CD4-positive, CD25-positive, alpha-beta regulatory T cell (primary cell): ENCODE measurements at regions not wholly inside any gene's neighbourhood (a gene's known extent, or its start where the extent isn't known, plus 50 kb on each side); places are given as distances from the start of the nearest gene placed in this dataset.

Source experiments
- ATAC-seq, 2 donors: fragments of 150-1000 bp; cut with Tn5 transposase; one replicate each; pipeline ENCODE4 v1.10.0; 2021; ENCODE audit warnings: low read depth in 2 of 2, moderate number of reproducible peaks in 2 of 2, moderate library complexity in 1 of 2
- DNase-seq, 3 donors: peaks; one replicate each; pipeline versions ENCODE4 v3.0.0 to v3.0.0-alpha.2; 2012 to 2022; ENCODE audit warnings: mixed read lengths in 1 of 3
- H3K27ac ChIP-seq: one replicate; pipeline ENCODE4 v1.7.0; 2013; ENCODE audit warnings: mild to moderate bottlenecking, low read length; ENCODE audit not compliant: insufficient read depth, poor library complexity, severe bottlenecking
- H3K27me3 ChIP-seq: one replicate; pipeline ENCODE4 v1.7.0; 2013; ENCODE audit warnings: low read length; ENCODE audit not compliant: control insufficient read depth, insufficient read depth
- H3K36me3 ChIP-seq: one replicate; pipeline ENCODE4 v1.7.0; 2013; ENCODE audit warnings: mild to moderate bottlenecking, low read length, moderate library complexity; ENCODE audit not compliant: control insufficient read depth, insufficient read depth
- H3K4me1 ChIP-seq: 2 replicates; pipeline ENCODE4 v1.7.0; 2013; ENCODE audit warnings: mild to moderate bottlenecking, low read length; ENCODE audit not compliant: insufficient read depth, control insufficient read depth, poor library complexity, severe bottlenecking
- H3K4me3 ChIP-seq: one replicate; pipeline ENCODE4 v1.7.0; 2013; ENCODE audit warnings: low read depth, mild to moderate bottlenecking, low read length, moderate library complexity
- H3K9me3 ChIP-seq, 2 experiments: 1 replicate in 1 of 2; 2 replicates in 1 of 2; pipeline ENCODE4 v1.7.0; 2013; ENCODE audit warnings: low read length in 2 of 2, mild to moderate bottlenecking in 1 of 2, moderate library complexity in 1 of 2; ENCODE audit not compliant: control insufficient read depth in 2 of 2
- H3K27ac Mint-ChIP-seq, 3 donors: one replicate each; pipeline ENCODE4 v1.8.0; 2020 to 2022; ENCODE audit warnings: mild to moderate bottlenecking in 3 of 3, mixed read lengths in 3 of 3, moderate library complexity in 2 of 3
- H3K27me3 Mint-ChIP-seq: one replicate; pipeline ENCODE4 v1.8.0; 2022; ENCODE audit warnings: mild to moderate bottlenecking, mixed read lengths
- H3K36me3 Mint-ChIP-seq: one replicate; pipeline ENCODE4 v1.8.0; 2020; ENCODE audit warnings: mixed read lengths
- H3K4me1 Mint-ChIP-seq, 4 donors: one replicate each; pipeline ENCODE4 v1.8.0; 2020 to 2022; ENCODE audit warnings: mixed read lengths in 4 of 4, mild to moderate bottlenecking in 1 of 4
- H3K4me3 Mint-ChIP-seq, 4 donors: one replicate each; pipeline ENCODE4 v1.8.0; 2020 to 2022; ENCODE audit warnings: mild to moderate bottlenecking in 4 of 4, mixed read lengths in 4 of 4, moderate library complexity in 3 of 4
- H3K9me3 Mint-ChIP-seq, 7 donors: one replicate each; pipeline ENCODE4 v1.8.0; 2020 to 2022; ENCODE audit warnings: mixed read lengths in 7 of 7, mild to moderate bottlenecking in 3 of 7, moderate library complexity in 2 of 7

GRCh38 chr12:74957231-74957630 lies 252.4 kb downstream of the KCNC2 start:
- Histone ChIP-seq H3K9me3 (no peaks in the 10 kb centered on the region), H3K27me3 (no peaks in the 10 kb centered on the region), H3K36me3 (no peaks in the 10 kb centered on the region), H3K4me1 (no peaks in the 10 kb centered on the region), H3K4me3 (no peak overlapping the region), H3K27ac (no peak overlapping the region)
- Mint-ChIP-seq H3K4me3 (no peak overlapping the region), H3K27ac (no peak overlapping the region), H3K9me3 (peaks cover 0 to 11% (median 4%) of the 10 kb centered on the region in 7 donors), H3K4me1 (no peaks in the 10 kb centered on the region), H3K27me3 (no peaks in the 10 kb centered on the region), H3K36me3 (no peaks in the 10 kb centered on the region)
- no peak for DNase-seq
- no peak for ATAC-seq

GRCh38 chr12:74957634-74958033 lies 252.0 kb downstream of the KCNC2 start:
- Mint-ChIP-seq H3K4me1 (no peaks in the 10 kb centered on the region), H3K27ac (no peak overlapping the region), H3K9me3 (peaks cover 0 to 11% (median 4%) of the 10 kb centered on the region in 7 donors), H3K27me3 (no peaks in the 10 kb centered on the region), H3K4me3 (no peak overlapping the region), H3K36me3 (no peaks in the 10 kb centered on the region)
- ATAC-seq: no peak
- no peak for DNase-seq
- no peaks in the 10 kb centered on the region for H3K4me1 ChIP-seq
- no peaks in the 10 kb centered on the region for H3K27me3 ChIP-seq
- no peak overlapping the region for H3K4me3 ChIP-seq
- H3K9me3 ChIP-seq: no peaks in the 10 kb centered on the region
- no peak overlapping the region for H3K27ac ChIP-seq
- no peaks in the 10 kb centered on the region for H3K36me3 ChIP-seq

GRCh38 chr12:74959657-74960056 lies 250.0 kb downstream of the KCNC2 start:
- no peak overlapping the region for H3K27ac Mint-ChIP-seq
- H3K27me3 Mint-ChIP-seq: no peaks in the 10 kb centered on the region
- Histone ChIP-seq H3K4me3 (no peak overlapping the region), H3K27ac (no peak overlapping the region), H3K4me1 (no peaks in the 10 kb centered on the region), H3K9me3 (no peaks in the 10 kb centered on the region), H3K27me3 (no peaks in the 10 kb centered on the region), H3K36me3 (no peaks in the 10 kb centered on the region)
- H3K36me3 Mint-ChIP-seq: no peaks in the 10 kb centered on the region
- no peak for DNase-seq
- no peaks in the 10 kb centered on the region for H3K4me1 Mint-ChIP-seq
- no peak overlapping the region for H3K4me3 Mint-ChIP-seq
- ATAC-seq: no peak
- H3K9me3 Mint-ChIP-seq: peaks cover 0 to 10% (median 2%) of the 10 kb centered on the region in 7 donors

DNA sequence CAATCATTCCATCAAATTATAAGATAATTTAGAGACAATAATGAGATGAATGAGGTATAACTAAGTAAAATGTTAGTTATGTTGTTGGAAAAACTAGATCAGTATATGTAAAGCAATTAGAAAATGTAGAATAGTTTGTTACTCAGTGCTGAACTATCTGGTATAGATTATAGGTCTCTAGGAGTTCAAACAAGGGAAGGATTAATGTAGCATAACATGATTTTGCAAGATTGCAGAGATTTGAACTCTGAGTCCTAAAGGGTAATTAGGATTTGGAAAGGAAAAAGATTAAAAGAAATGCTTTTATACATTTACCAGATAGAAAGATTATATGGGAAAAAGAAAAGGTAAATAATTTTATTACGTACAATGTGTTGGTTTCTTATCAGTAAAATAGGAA lies 246.3 kb downstream of the KCNC2 start:
- H3K9me3 Mint-ChIP-seq: peaks cover 0 to 5% (median 2%) of the 10 kb centered on the region in 7 donors

DNA sequence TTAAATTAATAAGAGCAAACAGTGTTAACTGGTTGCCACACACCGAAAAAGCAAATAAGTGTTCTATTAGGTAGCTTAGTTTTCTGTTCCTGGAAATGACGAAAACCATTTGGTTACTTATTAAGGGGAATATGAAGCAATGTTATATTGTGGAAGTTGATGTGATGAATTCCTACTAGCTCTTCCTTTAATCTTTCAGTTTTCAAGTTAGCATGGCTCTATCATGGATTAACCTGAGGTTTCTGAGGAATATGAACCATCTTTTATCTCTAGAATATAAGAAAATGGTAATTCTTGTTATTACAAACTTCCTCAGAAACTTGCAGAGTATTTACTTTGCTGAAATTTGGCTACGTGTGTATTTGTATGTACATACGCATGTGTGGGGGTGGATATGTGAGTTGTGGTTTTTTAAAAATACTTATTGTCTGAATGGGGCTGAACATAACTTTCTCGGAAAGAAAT lies 245.7 kb downstream of the KCNC2 start:
- Histone ChIP-seq H3K4me1 (no peaks in the 10 kb centered on the region), H3K9me3 (no peaks in the 10 kb centered on the region), H3K36me3 (no peaks in the 10 kb centered on the region), H3K27me3 (no peaks in the 10 kb centered on the region), H3K4me3 (no peak overlapping the region), H3K27ac (no peak overlapping the region)
- Mint-ChIP-seq H3K4me3 (no peak overlapping the region), H3K9me3 (peaks cover 0 to 5% (median 2%) of the 10 kb centered on the region in 7 donors), H3K36me3 (no peaks in the 10 kb centered on the region), H3K4me1 (no peaks in the 10 kb centered on the region), H3K27me3 (no peaks in the 10 kb centered on the region), H3K27ac (no peak overlapping the region)
- DNase-seq (no peak), ATAC-seq (no peak)

More for the DNA sequence above, 246.3 kb downstream of the KCNC2 start:
- H3K27me3 ChIP-seq: no peaks in the 10 kb centered on the region
- no peak overlapping the region for H3K27ac ChIP-seq
- DNase-seq (no peak), ATAC-seq (no peak)
- Mint-ChIP-seq H3K4me3 (no peak overlapping the region), H3K27me3 (no peaks in the 10 kb centered on the region), H3K27ac (no peak overlapping the region), H3K36me3 (no peaks in the 10 kb centered on the region), H3K4me1 (no peaks in the 10 kb centered on the region)
- H3K4me1 ChIP-seq: no peaks in the 10 kb centered on the region
- H3K36me3 ChIP-seq: no peaks in the 10 kb centered on the region
- H3K4me3 ChIP-seq: no peak overlapping the region
- no peaks in the 10 kb centered on the region for H3K9me3 ChIP-seq

DNA sequence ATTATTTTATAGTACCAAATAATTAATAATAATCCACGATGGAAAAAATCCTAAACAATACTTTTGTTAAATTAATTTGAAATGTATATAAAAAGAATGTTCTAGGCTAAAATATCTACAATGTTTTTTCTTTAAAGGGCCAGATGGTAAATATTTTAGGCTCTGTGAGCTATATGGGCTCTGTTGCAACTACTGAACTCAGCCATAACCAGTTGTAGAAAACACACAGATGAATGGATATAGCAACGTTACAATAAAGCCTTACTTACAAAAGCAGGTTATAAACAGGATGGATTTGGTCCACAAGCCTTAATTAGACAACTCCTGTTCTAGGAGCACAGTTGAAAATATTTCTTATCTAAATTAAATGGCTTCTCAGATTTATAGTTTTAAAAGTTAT lies 245.2 kb downstream of the KCNC2 start:
- Mint-ChIP-seq H3K27me3 (no peaks in the 10 kb centered on the region), H3K9me3 (peaks cover 0 to 5% (median 0%) of the 10 kb centered on the region in 7 donors), H3K4me3 (no peak overlapping the region), H3K4me1 (no peaks in the 10 kb centered on the region), H3K27ac (no peak overlapping the region), H3K36me3 (no peaks in the 10 kb centered on the region)
- Histone ChIP-seq H3K27me3 (no peaks in the 10 kb centered on the region), H3K4me3 (no peak overlapping the region), H3K27ac (no peak overlapping the region), H3K36me3 (no peaks in the 10 kb centered on the region), H3K4me1 (no peaks in the 10 kb centered on the region), H3K9me3 (no peaks in the 10 kb centered on the region)
- DNase-seq (no peak), ATAC-seq (no peak)

- no peaks in the 10 kb centered on the region for H3K36me3 ChIP-seq
- DNase-seq (no peak), ATAC-seq (no peak)
- no peaks in the 10 kb centered on the region for H3K27me3 ChIP-seq
- H3K9me3 ChIP-seq: no peaks in the 10 kb centered on the region
- Mint-ChIP-seq H3K36me3 (no peaks in the 10 kb centered on the region), H3K9me3 (peaks cover 0 to 6% (median 1%) of the 10 kb centered on the region in 7 donors), H3K27me3 (no peaks in the 10 kb centered on the region), H3K27ac (no peak overlapping the region), H3K4me3 (no peak overlapping the region), H3K4me1 (no peaks in the 10 kb centered on the region)
- H3K27ac ChIP-seq: no peak overlapping the region
- no peak overlapping the region for H3K4me3 ChIP-seq
- no peaks in the 10 kb centered on the region for H3K4me1 ChIP-seq
Observed at GRCh38 chr12:74971201-74971600, 238.4 kb downstream of the KCNC2 start.

- H3K9me3 ChIP-seq: no peaks in the 10 kb centered on the region
- H3K4me3 ChIP-seq: no peak overlapping the region
- no peaks in the 10 kb centered on the region for H3K36me3 ChIP-seq
- no peaks in the 10 kb centered on the region for H3K27me3 Mint-ChIP-seq
- H3K4me3 Mint-ChIP-seq: no peak overlapping the region
- no peaks in the 10 kb centered on the region for H3K36me3 Mint-ChIP-seq
- no peak overlapping the region for H3K27ac Mint-ChIP-seq
- H3K4me1 ChIP-seq: no peaks in the 10 kb centered on the region
- H3K27me3 ChIP-seq: no peaks in the 10 kb centered on the region
- ATAC-seq: no peak
- DNase-seq: no peak
- no peaks in the 10 kb centered on the region for H3K4me1 Mint-ChIP-seq
- no peak overlapping the region for H3K27ac ChIP-seq
- peaks cover 0 to 5% (median 0%) of the 10 kb centered on the region in 7 donors for H3K9me3 Mint-ChIP-seq
Observed at GRCh38 chr12:74977832-74978481, 231.7 kb downstream of the KCNC2 start.
